Islet precursor cell (in vitro differentiated cells): ENCODE measurements at regions not wholly inside any gene's neighbourhood (a gene's known extent, or its start where the extent isn't known, plus 50 kb on each side); places are given as distances from the start of the nearest gene placed in this dataset.
"Not testable (repeated sequence)": the region's sequence is repeated elsewhere in the genome, so short reads cannot be mapped to it uniquely, and the experiment has no call there.

Experiments
- DNase-seq: peaks from one replicate; pipeline ENCODE4 v3.0.0-alpha.2; 2018

DNA sequence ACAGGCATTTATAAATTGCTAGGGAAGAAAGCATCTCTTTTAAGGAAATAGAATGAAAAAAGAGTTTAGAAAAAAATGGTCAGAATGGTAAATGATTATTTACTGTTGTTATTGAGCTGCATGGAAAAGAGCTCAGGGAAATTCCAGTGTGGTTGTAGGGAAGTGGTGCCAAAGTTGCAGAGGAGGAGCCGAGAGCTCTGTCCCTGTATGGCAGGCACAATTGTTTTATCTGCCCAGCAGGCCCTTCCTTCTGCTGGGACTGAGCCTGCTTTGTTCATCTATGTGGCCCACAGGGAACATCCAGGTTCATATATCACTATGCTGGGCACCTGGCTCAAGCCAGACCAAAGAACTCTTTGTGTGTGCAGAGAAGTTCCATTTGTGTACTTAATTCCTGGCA is 80.8 kb upstream of the AGAP1 start:
- no peak for DNase-seq

- no peak for DNase-seq
Observed at GRCh38 chr2:235414422-235414821, 79.4 kb upstream of the AGAP1 start.

DNA sequence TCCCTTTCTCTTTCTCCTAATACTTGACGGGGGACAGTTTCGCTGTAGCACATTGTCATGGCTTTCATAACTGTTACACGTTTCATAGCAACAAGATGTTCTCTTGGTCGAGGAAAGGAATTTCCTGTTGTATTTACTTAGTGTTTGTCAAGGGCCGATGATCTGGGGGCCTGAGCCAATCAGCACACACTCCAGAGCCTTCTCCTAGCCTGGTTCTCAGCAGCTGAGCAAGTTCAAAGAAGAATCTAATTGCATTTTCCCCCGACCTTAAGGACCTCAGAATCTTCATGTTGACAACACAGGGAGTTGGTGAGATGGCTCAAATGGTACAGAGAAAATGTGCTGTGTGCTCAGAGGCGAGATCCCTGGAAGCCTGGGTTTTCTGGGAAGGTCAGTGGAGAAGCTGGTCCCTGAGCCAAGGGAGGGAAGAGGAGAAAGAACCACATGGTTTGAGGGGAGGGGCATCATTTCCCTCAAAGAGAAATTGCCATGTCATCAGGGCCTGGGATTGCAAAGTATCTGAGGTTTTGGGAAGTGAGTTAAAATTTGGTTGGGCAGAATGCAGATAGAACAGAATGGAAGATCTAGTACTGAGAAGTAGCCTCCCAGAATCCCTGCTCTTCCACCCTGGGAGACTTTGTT is 76.9 kb upstream of the AGAP1 start:
- no peak for DNase-seq

DNA sequence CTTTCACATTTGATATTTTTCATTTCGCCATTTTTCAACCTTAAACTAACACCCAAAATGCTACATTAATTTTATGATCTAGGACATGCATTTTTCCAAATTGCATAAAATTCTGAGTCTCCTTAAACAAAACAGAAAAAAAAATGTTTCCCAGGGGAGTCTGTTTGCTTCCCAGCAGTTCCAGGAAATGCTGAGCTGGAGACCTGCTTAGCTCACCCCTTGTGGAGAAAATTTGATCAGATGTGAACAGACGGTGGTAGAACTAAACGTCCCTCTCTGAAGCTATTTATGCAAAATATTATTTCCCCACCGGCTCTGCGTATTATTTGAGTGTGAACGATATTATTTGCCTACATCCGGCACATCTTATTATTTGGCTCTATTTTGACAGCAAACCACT is 74.9 kb upstream of the AGAP1 start:
- DNase-seq: no peak

GRCh38 chr2:235419996-235420395 is 73.8 kb upstream of the AGAP1 start:
- no peak for DNase-seq

GRCh38 chr2:235421618-235422017 is 72.2 kb upstream of the AGAP1 start:
- no peak for DNase-seq

DNA sequence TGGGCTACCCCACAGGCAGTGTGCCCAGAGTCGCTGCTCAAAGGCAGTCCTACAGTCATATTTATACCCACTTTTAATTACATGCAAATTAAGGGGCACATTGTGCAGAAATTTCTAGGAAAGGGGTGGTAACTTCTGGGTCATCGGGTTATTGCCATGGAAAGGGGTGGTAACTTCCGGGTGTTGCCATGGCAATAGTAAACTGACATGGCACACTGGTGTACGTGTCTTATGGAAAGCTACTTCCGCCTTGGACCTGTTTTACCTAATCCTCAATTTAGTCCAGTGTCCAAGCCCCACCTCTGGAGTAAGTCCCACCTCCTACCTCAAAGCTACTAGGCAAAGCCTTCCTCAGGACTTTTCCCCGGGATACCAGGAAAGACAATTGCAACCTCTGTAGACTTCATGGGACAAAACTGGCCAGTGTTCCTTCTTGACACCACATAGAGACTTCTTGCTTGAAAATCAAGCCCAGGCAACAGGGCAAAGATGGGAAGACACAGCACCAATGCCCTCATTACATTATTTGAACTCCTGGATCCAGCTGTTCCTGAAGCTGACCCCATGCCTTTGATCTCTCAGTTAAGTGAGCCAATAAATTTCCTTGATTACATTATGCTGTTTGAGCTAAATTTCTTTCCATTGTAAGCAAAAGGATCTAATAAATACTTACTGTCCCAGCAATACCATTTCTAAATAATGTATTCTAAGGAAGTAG is 63.3 kb upstream of the AGAP1 start:
- no peak for DNase-seq

DNA sequence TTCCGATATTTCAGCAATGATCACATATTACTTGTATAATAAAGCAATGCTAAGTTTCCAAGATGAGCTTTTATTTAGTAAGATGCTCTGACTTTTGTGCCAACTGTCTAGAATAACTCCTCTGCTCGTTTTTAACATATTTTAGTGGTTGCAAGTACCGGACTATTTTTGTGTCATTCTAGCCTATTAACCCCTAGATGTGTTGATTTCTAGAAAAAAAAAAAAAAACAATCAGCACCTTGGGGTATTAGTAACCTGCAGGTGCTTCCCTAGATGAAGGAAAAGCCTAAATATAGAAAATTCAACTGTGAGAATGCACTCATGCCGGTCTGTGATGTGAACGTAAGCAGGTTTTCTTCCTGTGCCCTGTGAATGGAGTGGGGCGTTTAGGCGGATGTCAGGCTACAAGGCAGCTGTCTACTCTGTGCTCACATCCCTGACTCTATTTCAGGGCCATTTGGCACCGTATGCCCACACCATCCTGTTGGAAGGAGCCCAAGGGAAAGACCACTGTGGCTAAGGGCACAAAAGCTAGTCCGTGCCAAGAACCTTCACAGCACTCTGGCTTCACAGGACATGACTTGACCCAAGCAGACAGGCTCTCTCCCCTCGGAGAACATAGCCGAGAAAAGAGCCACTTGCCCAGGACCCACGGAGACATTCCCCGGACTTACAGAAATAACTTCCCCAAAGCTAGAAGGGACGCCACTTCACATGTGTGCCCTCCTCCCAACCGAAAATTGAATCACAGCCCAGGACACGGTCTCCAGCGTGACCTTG is 60.9 kb upstream of the AGAP1 start:
- no peak for DNase-seq

DNA sequence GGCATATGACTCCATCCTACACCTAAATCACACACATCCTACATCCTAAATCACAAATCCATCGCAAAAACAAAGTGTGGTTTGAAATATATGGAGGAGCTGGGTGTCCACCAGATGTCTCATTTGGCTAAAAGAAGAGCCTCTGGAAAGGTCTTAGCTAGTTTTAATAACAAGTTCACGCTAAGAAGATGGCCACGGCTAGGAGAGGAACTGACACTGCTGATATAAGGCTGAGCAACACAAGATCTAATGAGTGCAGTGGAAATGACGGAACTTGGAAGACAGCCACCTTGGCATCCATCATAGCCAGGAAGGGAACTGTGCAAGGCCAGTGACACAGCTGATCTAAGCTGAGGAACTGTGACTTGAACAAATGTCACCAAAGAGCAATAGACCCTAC is 60.0 kb upstream of the AGAP1 start:
- DNase-seq: no peak

- DNase-seq: no peak
Observed at GRCh38 chr2:235439959-235440662, 53.7 kb upstream of the AGAP1 start.

GRCh38 chr2:235443580-235443979 is 50.3 kb upstream of the AGAP1 start:
- not testable (repeated sequence) for DNase-seq
